Osteocyte (in vitro differentiated cells): ENCODE measurements at regions not wholly inside any gene's neighbourhood (a gene's known extent, or its start where the extent isn't known, plus 50 kb on each side); places are given as distances from the start of the nearest gene placed in this dataset.

Experiments used
- DNase-seq: peaks from one replicate; pipeline ENCODE4 v3.0.0; 2021; ENCODE audit warnings: mixed read lengths; ENCODE audit not compliant: unreplicated experiment; ENCODE audit errors: extremely low spot score
- H3K27ac Mint-ChIP-seq: one replicate; pipeline ENCODE4 v1.8.0; 2021; ENCODE audit warnings: mild to moderate bottlenecking, mixed read lengths; ENCODE audit not compliant: unreplicated experiment
- H3K27me3 Mint-ChIP-seq: one replicate; pipeline ENCODE4 v1.8.0; 2021; ENCODE audit warnings: mixed read lengths; ENCODE audit not compliant: unreplicated experiment
- H3K36me3 Mint-ChIP-seq: one replicate; pipeline ENCODE4 v1.8.0; 2021; ENCODE audit warnings: mixed read lengths; ENCODE audit not compliant: unreplicated experiment
- H3K4me1 Mint-ChIP-seq: one replicate; pipeline ENCODE4 v1.8.0; 2021; ENCODE audit warnings: mixed read lengths; ENCODE audit not compliant: unreplicated experiment
- H3K4me3 Mint-ChIP-seq: one replicate; pipeline ENCODE4 v1.8.0; 2021; ENCODE audit warnings: mild to moderate bottlenecking, moderate library complexity, mixed read lengths; ENCODE audit not compliant: unreplicated experiment
- H3K9me3 Mint-ChIP-seq: one replicate; pipeline ENCODE4 v1.8.0; 2021; ENCODE audit warnings: mixed read lengths; ENCODE audit not compliant: unreplicated experiment
- TF ChIP-seq, protein P1 (sequence below): fragments of 200-600 bp; sonication (generic); IDR thresholded peaks from 2 replicates; pipeline ENCODE4 v1.5.0; 2021; ENCODE audit warnings: antibody characterized with exemption, mild to moderate bottlenecking, moderate library complexity

DNA sequence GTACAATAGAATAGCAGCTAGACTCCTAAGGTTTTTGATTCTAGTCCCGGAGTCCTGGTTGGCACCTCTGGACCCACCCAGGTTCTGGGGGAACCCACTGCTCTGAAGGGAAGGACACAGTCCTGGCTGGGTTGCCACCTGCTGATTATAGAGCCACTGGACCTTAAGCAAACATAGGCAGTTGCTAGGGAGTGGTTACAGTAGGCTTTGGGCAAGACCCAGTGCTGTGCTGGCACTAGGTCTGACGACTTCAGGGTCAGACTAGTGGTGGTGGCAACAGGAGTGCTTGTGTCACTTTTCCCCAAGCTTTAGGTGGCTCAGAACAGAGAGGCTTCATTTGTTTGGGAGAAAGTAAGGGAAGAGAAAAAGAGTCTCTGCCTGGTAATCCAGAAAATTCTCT lies 109.8 kb upstream of the C3orf80 start:
- Mint-ChIP-seq H3K9me3 (peaks cover 5% of the 10 kb centered on the region), H3K36me3 (no peaks in the 10 kb centered on the region), H3K27ac (no peak overlapping the region), H3K4me3 (no peak overlapping the region), H3K4me1 (peaks cover 7% of the 10 kb centered on the region), H3K27me3 (peaks cover 34% of the 10 kb centered on the region)
- no peak for DNase-seq
- TF ChIP-seq, protein P1, sequence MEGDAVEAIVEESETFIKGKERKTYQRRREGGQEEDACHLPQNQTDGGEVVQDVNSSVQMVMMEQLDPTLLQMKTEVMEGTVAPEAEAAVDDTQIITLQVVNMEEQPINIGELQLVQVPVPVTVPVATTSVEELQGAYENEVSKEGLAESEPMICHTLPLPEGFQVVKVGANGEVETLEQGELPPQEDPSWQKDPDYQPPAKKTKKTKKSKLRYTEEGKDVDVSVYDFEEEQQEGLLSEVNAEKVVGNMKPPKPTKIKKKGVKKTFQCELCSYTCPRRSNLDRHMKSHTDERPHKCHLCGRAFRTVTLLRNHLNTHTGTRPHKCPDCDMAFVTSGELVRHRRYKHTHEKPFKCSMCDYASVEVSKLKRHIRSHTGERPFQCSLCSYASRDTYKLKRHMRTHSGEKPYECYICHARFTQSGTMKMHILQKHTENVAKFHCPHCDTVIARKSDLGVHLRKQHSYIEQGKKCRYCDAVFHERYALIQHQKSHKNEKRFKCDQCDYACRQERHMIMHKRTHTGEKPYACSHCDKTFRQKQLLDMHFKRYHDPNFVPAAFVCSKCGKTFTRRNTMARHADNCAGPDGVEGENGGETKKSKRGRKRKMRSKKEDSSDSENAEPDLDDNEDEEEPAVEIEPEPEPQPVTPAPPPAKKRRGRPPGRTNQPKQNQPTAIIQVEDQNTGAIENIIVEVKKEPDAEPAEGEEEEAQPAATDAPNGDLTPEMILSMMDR = no peak

DNA sequence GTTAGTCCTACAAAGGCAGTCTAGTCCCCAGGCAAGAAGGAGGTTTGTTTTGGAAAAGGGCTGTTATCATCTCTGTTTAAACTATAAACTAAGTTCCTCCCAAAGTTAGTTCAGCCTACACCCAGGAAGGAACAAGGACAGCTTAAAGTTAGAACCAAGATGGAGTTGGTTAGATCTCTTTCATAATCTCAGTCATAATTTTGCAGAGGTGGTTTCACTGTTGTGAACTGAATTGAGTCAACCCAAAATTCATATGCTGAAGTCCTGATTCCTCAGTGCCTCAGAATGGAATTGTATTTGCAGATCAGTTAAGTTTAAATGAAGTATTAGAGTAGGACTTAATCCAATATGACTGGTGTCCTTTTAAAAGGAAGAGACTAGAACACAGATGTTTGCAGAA lies 101.0 kb upstream of the C3orf80 start:
- DNase-seq = no peak
- Mint-ChIP-seq H3K27me3 (no peaks in the 10 kb centered on the region), H3K27ac (no peak overlapping the region), H3K4me3 (no peak overlapping the region), H3K4me1 (peaks cover 12% of the 10 kb centered on the region), H3K36me3 (no peaks in the 10 kb centered on the region), H3K9me3 (peaks cover 9% of the 10 kb centered on the region)
- TF ChIP-seq, protein P1 = no peak

DNA sequence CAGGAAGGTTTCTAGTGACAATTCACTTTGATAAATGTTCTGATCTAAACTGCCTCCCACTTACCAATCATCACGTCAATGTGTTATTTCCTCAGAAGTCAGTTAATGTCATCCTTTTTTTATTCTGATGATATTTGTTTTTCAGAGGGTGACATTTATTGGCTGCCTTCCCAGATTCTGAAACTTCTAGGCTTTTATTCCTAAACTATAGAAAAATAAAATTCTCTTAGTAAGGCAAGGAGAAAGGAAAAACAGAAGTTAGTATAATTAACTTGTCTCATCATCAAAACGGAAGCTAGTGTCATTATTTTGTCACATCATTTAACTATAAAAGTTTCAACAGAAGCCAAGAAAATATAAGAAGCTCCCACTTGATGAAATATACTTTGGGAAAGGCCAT lies 100.0 kb upstream of the C3orf80 start:
- Mint-ChIP-seq H3K4me3 (no peak overlapping the region), H3K4me1 (peaks cover 22% of the 10 kb centered on the region), H3K36me3 (no peaks in the 10 kb centered on the region), H3K27ac (no peak overlapping the region), H3K9me3 (peaks cover 5% of the 10 kb centered on the region), H3K27me3 (no peaks in the 10 kb centered on the region)
- TF ChIP-seq, protein P1 = no peak
- DNase-seq = no peak

DNA sequence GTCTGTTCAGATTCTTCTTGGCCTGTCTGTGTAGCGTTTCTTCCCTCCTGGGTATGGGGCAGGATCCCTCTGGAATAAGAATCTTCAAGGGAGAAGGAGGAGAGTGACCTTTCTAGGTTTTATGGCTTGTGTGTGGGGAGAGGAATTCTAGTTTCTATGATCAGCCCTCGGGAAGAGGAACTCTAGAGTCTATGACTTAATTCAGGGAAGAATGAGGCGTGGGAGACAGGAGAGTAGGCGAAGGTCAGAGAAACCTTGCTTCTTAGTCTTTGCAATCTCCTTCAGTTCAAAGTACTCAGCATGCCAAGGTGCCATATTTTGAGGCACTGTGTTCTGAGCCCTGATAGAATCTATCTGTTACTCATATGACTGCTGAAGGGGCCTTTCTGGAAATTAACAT lies 99.2 kb upstream of the C3orf80 start:
- H3K27ac Mint-ChIP-seq = no peak overlapping the region
- H3K4me1 Mint-ChIP-seq = peaks cover 25% of the 10 kb centered on the region
- no peaks in the 10 kb centered on the region for H3K27me3 Mint-ChIP-seq
- DNase-seq = no peak
- TF ChIP-seq, protein P1 = no peak
- H3K9me3 Mint-ChIP-seq = no peaks in the 10 kb centered on the region
- H3K36me3 Mint-ChIP-seq = no peaks in the 10 kb centered on the region
- no peak overlapping the region for H3K4me3 Mint-ChIP-seq

DNA sequence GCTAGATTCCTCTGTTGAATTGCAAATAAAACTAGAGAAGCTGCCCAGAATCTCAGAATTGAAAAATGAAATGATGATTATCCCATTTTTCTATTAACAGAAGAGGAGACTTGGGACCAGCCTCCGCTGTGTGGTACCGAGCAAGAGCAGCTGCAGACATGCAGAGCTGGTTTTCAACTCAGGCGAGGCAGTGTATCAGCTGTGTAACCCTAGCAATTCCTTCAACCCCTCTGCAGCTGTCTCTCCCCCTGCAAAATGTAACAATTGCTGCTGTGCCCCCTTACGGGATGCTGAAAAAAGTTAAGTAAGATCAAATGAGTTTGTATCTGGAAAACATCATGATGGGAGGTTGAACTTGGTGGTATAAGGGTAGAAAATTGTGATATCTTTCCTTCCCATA lies 98.5 kb upstream of the C3orf80 start:
- Mint-ChIP-seq H3K4me1 (peaks cover 26% of the 10 kb centered on the region), H3K27me3 (no peaks in the 10 kb centered on the region)

More for the DNA sequence above, 98.5 kb upstream of the C3orf80 start:
- Mint-ChIP-seq H3K27ac (no peak overlapping the region), H3K9me3 (no peaks in the 10 kb centered on the region), H3K36me3 (no peaks in the 10 kb centered on the region), H3K4me3 (no peak overlapping the region)
- no peak for DNase-seq
- TF ChIP-seq, protein P1 = no peak
